Left cardiac atrium (tissue), 4 donors: ENCODE measurements at regions not wholly inside any gene's neighbourhood (a gene's known extent, or its start where the extent isn't known, plus 50 kb on each side); places are given as distances from the start of the nearest gene placed in this dataset.
"Not testable (repeated sequence)": the region's sequence is repeated elsewhere in the genome, so short reads cannot be mapped to it uniquely, and the experiment has no call there.

Experiments used
- ATAC-seq, 2 donors: fragments of 200-7000 bp; cut with Tn5 transposase; one replicate each; pipeline ENCODE4 v1.9.1; 2020; ENCODE audit warnings: mild to moderate bottlenecking in 2 of 2, moderate library complexity in 2 of 2
- DNase-seq: peaks from one replicate; pipeline ENCODE4 v3.0.0-alpha.2; 2020
- intact Hi-C, 2 donors: fragments of 100-400 bp; cut with DNase I; formaldehyde crosslinking; loops; one replicate each; pipeline versions ENCODE4 v1.14.1 to v1.15.1; 2022 to 2023
- donor health status: DM: no; HTN: yes; CAD: no.
- donor health status: DM: no; HTN: yes; CAD: no; lungs with severe emphysema.
- donor health status: DM: yes; HTN: yes; CAD: no.
- donor health status: Dilated cardiomyopathy.

DNA sequence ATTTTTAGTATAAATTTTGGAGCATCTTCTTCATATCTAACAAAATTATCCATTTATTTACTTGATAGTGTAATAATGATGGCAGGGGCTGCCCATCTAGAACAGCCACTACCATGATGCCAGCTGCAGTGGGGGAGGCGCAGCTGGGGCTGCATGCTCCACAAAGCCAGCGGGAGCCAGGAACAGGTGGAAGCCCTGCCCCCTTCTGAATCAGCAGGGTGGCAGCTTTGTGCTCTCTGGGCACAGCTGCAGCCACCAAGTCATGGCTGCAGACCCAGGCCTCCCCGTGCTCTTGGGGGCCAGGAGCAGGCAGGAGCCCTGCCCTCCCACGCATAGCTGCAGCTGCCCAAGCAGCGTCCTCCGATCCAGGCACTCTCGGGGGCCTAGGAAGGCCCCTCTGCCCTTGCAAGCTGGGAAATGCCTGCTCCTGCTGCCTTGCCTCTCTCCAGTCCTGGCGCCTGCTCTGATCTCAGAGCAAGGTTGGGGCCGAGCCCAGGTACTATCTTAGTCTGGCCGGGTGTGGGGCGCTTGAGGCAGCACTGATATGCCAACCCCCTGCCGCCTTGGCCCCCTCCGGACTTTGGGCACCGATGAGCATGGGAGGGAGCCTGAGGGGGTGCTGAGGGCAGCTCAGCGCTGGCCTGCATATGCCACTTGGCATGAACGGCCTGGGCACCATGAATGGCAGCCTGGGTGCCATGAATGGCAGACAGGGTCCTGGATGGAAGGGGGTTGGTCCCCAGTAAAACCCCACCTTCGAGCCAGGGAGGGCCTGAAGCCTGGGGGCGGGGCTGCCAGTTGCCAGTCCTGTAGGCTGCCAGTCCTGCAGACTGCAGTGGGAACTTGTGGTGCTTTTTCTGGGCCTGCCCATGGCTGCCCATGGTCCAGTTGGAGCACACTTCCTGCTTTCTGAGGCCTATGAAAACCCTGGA, 1110.8 kb upstream of the POT1 start:
- no peak for ATAC-seq
- intact Hi-C loops: no loop called here
- DNase-seq: peak; percentile 17

DNA sequence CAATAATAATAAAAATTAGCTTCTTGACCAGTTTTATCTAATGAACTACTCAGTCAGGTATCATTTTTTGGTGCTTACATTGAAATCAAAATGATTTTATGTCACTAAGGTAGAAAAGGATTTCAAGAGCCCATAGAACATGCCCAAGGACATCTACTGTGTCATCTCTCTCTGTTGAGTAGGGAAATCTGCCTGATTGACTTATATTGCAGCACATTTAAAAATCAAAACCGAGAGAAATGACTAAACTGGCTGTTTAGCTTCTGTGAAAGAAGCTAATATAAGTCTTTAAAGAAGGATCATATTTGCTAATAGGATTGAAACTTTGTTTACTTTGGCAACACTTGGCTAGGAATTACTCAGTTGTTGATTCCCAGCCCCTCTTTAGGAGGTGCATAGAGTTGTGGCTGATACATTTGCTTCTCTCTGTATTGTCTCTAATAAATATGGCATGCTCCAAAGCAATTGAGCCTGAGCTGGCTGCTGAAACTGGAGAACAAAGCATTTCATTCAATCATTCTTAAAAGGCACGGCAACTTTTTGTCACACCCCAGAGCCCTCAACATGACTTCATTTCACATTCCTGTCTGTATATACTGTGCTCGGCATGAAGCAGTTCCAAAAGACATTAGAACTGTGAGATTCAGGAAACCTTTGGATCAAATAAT, 1096.9 kb upstream of the POT1 start:
- DNase-seq: no peak
- intact Hi-C loops: no loop called here

DNA sequence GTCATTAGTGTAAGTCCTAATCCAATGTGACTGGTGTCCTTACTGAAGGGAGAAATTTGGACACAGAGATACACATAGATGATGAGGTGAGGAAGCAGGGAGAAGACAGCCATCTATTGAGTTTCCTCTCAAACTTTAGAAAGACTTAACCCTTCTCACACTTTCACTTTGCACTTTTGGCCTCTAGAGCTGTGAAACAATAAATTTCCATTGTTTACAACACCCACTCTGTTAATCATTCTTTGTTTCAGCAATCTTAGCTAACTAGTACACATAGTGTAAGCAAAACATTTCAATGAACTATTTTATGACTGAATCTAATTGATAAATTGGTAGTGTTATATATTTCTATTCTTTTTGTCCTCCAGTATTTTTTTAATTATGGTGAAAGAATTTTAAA, 1092.8 kb upstream of the POT1 start:
- DNase-seq (no peak), ATAC-seq (no peak)
- intact Hi-C loops: no loop called here

More for the DNA sequence above, 1096.9 kb upstream of the POT1 start:
- ATAC-seq: no peak

DNA sequence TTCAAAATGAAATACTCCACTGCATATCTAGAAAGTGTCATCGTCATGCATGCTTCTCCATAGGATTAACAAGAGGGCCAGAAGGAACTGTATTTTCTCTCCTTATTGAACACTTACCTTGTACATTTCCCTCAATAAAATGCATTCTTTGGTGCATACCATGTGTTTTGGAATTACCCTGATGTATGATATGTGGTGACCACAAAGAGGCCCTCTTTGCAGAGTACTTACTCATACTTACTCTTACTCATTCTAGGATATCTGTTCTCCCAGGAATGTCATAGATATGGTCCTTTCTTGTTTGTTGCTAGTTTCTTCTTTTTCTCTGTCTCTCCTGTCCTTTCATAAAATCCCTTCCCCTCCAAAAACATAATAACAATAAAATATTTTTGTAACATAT, 1087.1 kb upstream of the POT1 start:
- ATAC-seq (no peak), DNase-seq (no peak)
- intact Hi-C loops: no loop called here

DNA sequence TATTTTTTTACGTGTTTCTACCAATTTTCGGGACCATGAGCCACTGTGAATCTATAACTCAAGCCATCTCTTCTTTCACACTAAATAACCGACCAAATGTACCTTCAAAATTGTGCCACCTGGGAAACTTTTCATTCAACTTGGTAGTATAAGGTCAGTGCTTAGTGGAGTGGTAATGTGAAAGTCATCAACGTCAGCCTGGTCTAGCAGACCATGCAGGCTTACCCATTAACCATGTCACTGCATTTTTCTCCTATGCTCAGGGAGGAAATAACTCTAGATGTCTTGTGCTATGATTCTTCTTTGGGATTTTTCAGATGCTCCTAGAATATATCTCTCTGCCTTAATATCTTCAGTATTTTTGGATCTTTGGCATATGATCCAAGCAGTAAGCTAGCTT, 1075.4 kb upstream of the POT1 start:
- intact Hi-C loops: no loop called here
- ATAC-seq (no peak), DNase-seq (no peak)

DNA sequence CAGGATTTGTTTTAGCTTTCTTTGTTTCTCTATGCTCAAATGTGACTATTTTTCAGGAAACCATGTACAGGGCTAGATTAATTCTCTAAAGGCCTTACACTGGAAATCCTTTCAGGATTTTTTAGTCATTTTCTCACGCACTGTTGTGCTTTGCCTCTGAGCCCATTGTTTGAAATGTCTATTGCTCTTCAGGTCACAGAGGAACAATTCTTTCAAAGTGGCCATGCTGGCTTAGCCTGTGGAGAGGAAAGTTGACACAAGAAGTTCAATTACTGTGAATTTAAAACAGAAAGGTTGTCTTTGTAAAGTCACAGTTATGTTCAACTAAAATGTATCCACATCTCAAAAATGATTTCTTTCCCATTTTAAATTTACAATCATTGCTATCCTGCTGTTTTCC, 1071.7 kb upstream of the POT1 start:
- DNase-seq (no peak), ATAC-seq (no peak)
- intact Hi-C loops: no loop called here

DNA sequence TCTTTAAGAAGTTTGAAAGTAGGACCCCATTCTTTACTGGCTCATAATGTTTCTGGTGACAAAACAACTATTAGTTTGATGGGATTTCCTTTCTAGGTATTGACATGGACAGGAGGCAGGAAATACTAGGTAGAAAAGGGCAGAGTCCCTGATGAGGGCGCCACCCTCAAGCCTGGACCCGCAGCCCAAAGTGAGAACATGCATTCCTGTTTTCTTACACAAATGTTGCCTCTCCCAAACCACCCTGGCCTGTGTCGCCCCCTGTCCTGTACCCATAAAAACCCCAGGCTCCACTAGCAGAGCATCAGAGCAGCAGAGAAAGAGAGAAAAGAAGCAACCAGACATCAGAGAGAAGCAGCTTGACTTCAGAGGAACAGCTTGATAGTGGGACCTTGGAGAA, 1055.2 kb upstream of the POT1 start:
- ATAC-seq (no peak), DNase-seq (no peak)
- intact Hi-C loops: no loop called here

DNA sequence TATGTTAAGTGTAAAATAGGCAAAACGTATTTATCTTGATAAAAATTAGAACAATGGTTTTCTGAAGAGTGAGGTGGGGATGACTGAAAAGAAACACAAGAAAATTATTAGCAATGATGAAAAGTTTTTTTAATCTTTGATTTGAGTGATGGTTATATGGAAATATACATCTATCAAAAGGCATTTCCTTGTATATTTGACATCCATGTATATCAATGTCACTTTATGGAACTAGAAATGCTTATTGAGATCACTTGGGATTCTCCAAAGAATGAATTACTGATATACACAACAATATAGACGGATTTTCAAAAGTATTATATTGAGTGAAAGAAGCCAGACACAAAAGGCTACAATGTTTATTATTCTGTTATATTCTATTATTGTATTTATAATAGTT, 1042.0 kb upstream of the POT1 start:
- DNase-seq (no peak), ATAC-seq (no peak)
- intact Hi-C loops: no loop called here

DNA sequence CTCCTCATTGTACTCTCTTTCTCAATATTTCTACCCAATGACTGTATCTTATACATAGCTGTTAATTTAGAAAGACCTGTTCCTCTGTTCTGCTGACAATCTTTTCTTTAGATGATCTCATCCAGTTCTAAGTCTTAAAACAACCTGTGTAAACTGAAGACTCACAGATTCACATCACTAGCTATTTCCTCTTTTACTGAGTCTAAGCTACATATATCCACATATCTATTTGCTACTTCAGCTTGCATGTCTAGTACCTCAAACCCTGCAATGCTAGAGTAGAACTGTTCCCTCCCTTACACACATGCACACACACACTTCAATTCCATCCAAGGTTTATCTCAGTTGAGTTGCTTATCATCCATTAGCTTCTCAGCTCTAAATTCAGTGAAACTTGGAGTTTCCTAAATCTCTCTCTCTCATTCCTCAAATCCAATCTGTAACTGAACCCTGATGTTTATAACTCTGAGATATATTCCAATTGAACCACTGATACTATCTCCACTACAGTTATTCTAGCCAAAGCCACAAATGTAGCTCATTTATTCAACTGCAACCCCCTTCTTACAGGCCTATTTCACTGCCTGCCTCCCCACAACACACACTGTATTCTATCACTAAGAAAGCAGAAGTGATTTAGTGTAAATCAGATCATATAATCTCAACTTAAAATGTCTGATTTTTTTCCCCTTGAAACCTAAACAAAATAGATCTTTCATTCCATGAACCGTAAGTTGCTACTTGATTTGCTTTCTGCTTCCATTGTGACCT, 1036.8 kb upstream of the POT1 start:
- ATAC-seq: no peak
- intact Hi-C loops: no loop called here
- no peak for DNase-seq

DNA sequence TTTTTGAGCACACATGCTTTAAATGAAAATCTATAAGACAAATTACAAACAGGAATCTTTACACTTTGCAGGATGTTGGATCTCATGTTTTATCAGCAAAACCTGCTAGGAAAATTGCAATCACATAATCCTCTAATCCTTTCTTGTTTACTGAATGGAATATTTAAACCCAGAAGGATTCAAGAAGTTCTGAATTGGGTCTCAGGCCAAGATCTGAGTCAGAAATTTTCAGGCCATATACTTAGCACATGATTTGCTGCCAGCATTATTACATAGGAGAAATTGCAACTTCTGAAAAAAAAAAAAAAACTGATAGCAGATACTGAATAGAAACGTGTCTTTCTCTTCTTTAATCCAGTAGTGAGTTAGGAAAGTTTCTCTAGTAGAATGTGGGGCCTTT, 1005.3 kb upstream of the POT1 start:
- intact Hi-C loops: no loop called here
- no peak for ATAC-seq
- no peak for DNase-seq

DNA sequence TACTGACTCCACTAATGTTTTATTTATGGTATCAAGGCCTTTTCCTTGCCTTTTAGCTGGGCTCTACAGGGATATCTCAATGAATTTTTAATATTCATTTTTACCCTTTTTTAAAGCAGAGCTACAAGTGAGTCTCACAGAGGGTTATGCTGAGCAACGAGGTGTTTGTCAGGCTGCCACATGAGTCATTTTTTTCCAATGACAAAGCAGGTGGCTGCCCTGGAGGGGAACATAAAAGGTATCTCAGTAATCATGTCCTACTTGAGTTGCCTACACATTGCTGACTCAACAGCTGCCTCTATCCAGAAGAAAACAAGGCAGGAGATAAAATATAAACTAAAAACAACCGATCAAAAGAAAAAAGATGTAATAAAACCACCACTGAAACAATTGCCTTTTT, 1004.9 kb upstream of the POT1 start:
- no peak for DNase-seq
- intact Hi-C loops: no loop called here
- no peak for ATAC-seq

DNA sequence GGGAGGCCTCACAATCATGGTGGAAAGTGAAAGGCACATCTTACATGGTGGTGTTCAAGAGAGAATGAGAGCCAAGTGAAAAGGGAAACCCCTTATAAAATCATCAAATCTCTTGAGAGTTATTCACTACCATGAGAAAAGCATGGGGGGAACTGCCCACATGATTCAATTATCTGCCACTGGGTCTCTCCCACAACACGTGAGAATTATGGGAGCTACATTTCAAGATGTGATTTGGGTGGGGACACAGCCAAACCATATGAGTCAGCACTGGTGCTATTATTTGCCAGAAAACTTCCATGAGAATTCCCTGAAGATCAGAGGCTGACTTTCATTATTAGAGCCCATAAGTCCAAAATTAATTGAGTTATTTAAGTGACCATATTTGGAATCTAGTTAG, 1001.2 kb upstream of the POT1 start:
- DNase-seq: no peak
- ATAC-seq: no peak
- intact Hi-C loops: no loop called here

DNA sequence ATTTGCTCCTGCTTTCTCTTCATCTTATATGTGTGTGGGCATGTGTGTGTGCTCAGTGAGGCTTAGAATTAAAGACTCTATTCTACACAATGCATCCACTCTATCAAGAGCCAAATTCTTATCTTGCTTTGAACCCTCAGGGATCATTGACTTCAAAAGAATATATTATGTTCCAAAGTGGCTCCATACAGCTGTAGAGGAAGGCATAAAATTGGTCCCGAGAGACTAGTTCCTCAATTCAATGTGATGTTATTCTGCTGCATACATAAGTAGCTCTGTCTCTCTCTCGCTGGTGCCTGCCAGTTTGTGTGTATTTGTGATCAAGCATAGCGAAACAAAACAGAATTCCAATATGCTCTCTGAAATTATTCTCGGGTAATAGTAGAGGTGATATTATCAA, 997.9 kb upstream of the POT1 start:
- intact Hi-C loops: no loop called here
- DNase-seq (no peak), ATAC-seq (no peak)

DNA sequence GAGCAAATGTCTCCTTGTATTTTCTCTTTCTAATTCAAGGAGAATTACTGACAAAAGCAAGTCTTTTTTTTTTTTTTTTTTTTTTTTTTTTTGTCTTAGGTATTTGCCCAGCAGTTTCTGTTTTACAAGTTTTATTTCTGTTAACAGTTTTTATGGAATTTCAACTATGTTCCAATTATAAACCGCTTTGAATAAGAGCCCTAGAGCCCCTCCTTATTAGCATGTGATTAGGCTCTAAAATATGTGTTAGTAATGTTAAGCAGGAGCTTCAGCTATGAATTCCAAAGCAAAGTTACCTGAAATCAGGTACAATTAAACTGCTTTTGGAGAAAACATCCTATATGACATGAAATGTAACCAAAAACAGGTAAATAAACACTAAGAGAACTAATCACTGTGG, 997.0 kb upstream of the POT1 start:
- intact Hi-C loops: no loop called here
- DNase-seq (no peak), ATAC-seq (no peak)

DNA sequence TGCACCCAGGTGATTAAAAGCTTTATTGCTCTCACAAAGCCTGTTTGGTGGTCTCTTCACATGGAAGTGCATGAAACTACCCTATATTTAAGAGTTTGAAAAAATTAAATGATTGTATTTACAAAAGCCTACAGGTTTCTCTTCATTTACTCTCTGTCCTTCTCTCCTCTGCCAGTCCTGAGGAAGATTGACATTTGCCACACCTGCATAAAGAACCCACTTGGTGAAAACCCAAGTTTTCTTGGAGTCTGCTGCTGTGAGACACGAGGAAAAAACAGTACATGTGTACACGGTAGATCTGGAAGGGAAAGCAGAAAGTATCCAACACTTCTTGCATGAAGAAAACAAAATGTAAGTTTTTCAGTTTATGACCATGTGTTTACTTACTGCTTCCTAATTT, 994.4 kb upstream of the POT1 start:
- intact Hi-C loops: no loop called here
- ATAC-seq (no peak), DNase-seq (no peak)

DNA sequence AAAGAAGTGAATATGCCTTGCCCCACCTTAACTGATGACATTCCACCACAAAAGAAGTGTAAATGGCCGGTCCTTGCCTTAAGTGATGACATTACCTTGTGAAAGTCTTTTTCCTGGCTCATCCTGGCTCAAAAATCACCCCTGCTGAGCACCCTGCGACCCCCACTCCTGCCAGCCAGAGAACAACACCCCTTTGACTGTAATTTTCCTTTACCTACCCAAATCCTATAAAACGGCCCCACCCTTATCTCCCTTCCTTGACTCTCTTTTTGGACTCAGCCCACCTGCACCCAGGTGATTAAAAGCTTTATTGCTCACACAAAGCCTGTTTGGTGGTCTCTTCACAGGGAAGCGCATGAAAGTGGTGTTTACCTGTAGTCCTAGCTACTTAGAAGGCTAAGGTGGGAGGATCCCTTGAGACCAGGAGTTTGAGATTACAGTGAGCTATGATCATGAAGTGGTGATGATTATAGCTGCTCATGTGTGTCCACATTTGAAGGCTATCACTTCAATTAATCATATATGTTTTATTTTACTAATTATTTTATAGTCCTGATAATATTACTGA, 985.8 kb upstream of the POT1 start:
- DNase-seq, ATAC-seq, intact Hi-C loops: not testable (repeated sequence)

DNA sequence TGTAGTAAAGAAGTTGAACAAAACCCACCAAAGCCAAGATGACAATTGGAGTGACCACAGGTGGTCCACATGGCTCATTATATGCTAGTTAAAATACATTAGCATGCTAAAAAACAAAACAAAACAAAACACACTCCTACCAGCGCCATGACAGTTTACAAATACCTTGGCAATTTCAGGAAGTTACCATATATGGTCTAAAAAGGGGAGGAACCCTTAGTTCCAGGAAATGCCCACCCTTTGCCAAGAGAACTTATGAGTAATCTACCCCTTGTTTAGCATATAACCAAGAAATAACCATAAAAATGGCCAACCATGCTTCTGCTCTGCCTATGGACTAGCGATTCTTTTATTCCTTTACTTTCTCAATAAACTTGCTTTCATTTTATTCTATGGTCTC, 979.1 kb upstream of the POT1 start:
- DNase-seq (no peak), ATAC-seq (no peak)
- intact Hi-C loops: no loop called here

DNA sequence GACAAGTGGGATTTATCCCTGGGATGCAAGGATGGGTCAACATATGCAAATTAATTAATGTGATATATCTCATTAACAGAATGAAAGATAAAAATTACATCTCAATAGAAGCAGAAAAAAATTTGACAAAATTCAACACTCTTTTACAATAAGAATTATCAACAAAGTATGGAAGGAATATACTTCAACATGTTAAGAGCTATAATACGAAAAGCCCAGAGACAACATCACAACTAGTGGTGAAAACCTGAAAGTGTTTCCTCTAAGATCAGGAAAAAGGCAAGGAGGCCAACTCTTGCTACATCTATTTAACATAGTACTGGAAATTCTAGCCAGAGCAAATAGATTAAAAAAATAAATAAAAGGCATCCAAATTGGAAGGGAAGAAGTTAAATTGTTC, 970.0 kb upstream of the POT1 start:
- DNase-seq (no peak), ATAC-seq (no peak)
- intact Hi-C loops: no loop called here

DNA sequence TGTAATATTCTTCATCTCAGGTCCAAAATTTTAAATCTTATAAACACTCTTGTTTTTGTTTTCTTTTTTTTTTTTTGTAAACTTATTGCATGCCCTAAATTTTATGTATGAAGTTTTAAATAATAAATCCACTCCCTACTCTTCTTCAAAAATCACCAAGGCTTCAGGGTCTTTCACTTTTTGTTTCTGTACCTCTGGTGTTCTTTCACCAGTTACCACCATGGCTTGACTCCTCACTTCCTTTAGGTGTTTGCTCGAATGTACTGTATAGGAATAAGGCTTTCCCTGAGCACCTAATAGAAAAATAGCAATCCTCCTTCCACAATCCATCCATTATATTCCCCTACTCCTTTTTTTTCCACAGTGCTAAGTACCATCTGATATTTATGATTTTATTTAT, 962.8 kb upstream of the POT1 start:
- intact Hi-C loops: no loop called here
- DNase-seq (no peak), ATAC-seq (no peak)

DNA sequence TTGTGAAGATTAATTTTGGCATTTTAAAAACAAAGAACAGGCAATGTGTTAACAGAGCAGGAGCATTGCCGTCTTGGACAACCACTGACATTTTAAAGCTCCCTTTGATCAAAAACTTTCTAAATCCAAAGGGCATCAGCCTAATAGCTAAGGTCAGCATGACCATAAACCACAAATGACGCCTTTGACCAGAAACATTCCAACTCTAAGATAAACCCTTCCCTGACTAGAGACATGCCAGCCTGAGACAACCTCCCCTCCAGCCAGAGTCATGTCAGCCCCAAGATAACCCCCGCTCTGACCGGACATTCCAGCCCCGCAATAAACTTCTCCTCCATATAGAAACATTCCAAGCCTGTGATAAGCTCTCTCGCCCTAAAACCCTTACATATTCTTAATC, 949.4 kb upstream of the POT1 start:
- no peak for ATAC-seq
- intact Hi-C loops: no loop called here

More for the DNA sequence above, 949.4 kb upstream of the POT1 start:
- no peak for DNase-seq
